SU-DHL-6 (cell line): ENCODE measurements at regions not wholly inside any gene's neighbourhood (a gene's known extent, or its start where the extent isn't known, plus 50 kb on each side); places are given as distances from the start of the nearest gene placed in this dataset.

Experiments
- H2AFZ ChIP-seq: fragments of 200-600 bp; sonication (generic); 2 replicates; pipeline ENCODE4 v1.6.1; 2014; ENCODE audit warnings: low read depth, mild to moderate bottlenecking, moderate library complexity, mixed read lengths, antibody characterized with exemption, low read length; ENCODE audit not compliant: severe bottlenecking
- H3F3A ChIP-seq: fragments of 200-600 bp; shearing (Covaris generic); 2 replicates; pipeline ENCODE4 v1.6.0; 2016; ENCODE audit warnings: antibody characterized with exemption, mild to moderate bottlenecking; ENCODE audit not compliant: insufficient read depth
- H3K27ac ChIP-seq: fragments of 200-600 bp; sonication (generic); 2 replicates; pipeline ENCODE4 v1.5.1; 2016; ENCODE audit warnings: low read depth, mild to moderate bottlenecking, low read length, moderate library complexity, mixed read lengths
- H3K27me3 ChIP-seq: fragments of 200-600 bp; sonication (generic), shearing (Covaris generic); 2 replicates; pipeline ENCODE4 v1.6.0; 2014; ENCODE audit warnings: mild to moderate bottlenecking, low read length
- H3K36me3 ChIP-seq: fragments of 200-600 bp; sonication (generic); 2 replicates; pipeline ENCODE4 v1.6.1; 2014; ENCODE audit warnings: mild to moderate bottlenecking, low read length, mixed read lengths
- H3K4me2 ChIP-seq: fragments of 300-600, 200-600 bp; shearing (Covaris generic), sonication (generic); 2 replicates; pipeline ENCODE4 v1.6.0; 2014; ENCODE audit warnings: low read length, low read depth, mild to moderate bottlenecking; ENCODE audit not compliant: poor library complexity, severe bottlenecking
- H3K4me3 ChIP-seq: fragments of 200-600 bp; sonication (generic); 2 replicates; pipeline ENCODE4 v1.5.1; 2014; ENCODE audit warnings: antibody characterized with exemption, low read length, mild to moderate bottlenecking, mixed read lengths; ENCODE audit not compliant: insufficient read depth, poor library complexity, severe bottlenecking
- H3K79me2 ChIP-seq: fragments of 200-600 bp; sonication (generic); 2 replicates; pipeline ENCODE4 v1.6.1; 2014; ENCODE audit warnings: mild to moderate bottlenecking, low read length, moderate library complexity; ENCODE audit not compliant: insufficient read depth
- H3K9ac ChIP-seq: fragments of 200-600 bp; sonication (generic); 2 replicates; pipeline ENCODE4 v1.7.0; 2014; ENCODE audit warnings: mild to moderate bottlenecking, low read length
- H3K9me2 ChIP-seq: fragments of 200-600 bp; sonication (generic); replicated peaks from 2 replicates; pipeline ENCODE4 v1.6.1; 2014; ENCODE audit warnings: low read length; ENCODE audit not compliant: insufficient read depth
- H3K9me3 ChIP-seq: fragments of 200-600 bp; sonication (generic); 2 replicates; pipeline ENCODE4 v1.6.1; 2014; ENCODE audit warnings: low read length, mixed read lengths; ENCODE audit not compliant: insufficient read depth
- H4K20me1 ChIP-seq: fragments of 200-600 bp; sonication (generic); 2 replicates; pipeline ENCODE4 v1.6.1; 2014; ENCODE audit warnings: low read depth, mild to moderate bottlenecking, antibody characterized with exemption, low read length, moderate library complexity, mixed read lengths
- EZH2phosphoT487 ChIP-seq: fragments of 200-600 bp; sonication (generic), shearing (Covaris generic); conservative IDR thresholded peaks from 2 replicates; pipeline ENCODE4 v1.6.1; 2018; ENCODE audit warnings: mild to moderate bottlenecking, antibody characterized with exemption, low read length, moderate library complexity, mixed read lengths
- TF ChIP-seq, protein P1 (sequence below): fragments of 200-600 bp; sonication (generic); IDR thresholded peaks from one replicate; pipeline ENCODE4 v1.5.1; 2017; ENCODE audit warnings: antibody characterized with exemption, mild to moderate bottlenecking, low read length, moderate library complexity; ENCODE audit not compliant: insufficient read depth, poor library complexity, severe bottlenecking

- no peak overlapping the region for H2AFZ ChIP-seq
- H3K9me3 ChIP-seq = no peaks in the 10 kb centered on the region
- TF ChIP-seq, protein P1, sequence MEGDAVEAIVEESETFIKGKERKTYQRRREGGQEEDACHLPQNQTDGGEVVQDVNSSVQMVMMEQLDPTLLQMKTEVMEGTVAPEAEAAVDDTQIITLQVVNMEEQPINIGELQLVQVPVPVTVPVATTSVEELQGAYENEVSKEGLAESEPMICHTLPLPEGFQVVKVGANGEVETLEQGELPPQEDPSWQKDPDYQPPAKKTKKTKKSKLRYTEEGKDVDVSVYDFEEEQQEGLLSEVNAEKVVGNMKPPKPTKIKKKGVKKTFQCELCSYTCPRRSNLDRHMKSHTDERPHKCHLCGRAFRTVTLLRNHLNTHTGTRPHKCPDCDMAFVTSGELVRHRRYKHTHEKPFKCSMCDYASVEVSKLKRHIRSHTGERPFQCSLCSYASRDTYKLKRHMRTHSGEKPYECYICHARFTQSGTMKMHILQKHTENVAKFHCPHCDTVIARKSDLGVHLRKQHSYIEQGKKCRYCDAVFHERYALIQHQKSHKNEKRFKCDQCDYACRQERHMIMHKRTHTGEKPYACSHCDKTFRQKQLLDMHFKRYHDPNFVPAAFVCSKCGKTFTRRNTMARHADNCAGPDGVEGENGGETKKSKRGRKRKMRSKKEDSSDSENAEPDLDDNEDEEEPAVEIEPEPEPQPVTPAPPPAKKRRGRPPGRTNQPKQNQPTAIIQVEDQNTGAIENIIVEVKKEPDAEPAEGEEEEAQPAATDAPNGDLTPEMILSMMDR = no peak
- TF ChIP-seq EZH2phosphoT487 = no peak
- no peaks in the 10 kb centered on the region for H4K20me1 ChIP-seq
- H3K4me2 ChIP-seq = no peak overlapping the region
- H3K79me2 ChIP-seq = no peaks in the 10 kb centered on the region
- H3K27me3 ChIP-seq = no peaks in the 10 kb centered on the region
- no peaks in the 10 kb centered on the region for H3K9me2 ChIP-seq
- H3F3A ChIP-seq = no peaks in the 10 kb centered on the region
- H3K4me3 ChIP-seq = no peak overlapping the region
- no peaks in the 10 kb centered on the region for H3K36me3 ChIP-seq
- no peak overlapping the region for H3K9ac ChIP-seq
- H3K27ac ChIP-seq = no peak overlapping the region
Observed at GRCh38 chrX:125193921-125194320, 125.8 kb upstream of the TEX13C start.

- H3K79me2 ChIP-seq = no peaks in the 10 kb centered on the region
- H3K9me2 ChIP-seq = no peaks in the 10 kb centered on the region
- H2AFZ ChIP-seq = no peak overlapping the region
- H3K36me3 ChIP-seq = no peaks in the 10 kb centered on the region
- no peaks in the 10 kb centered on the region for H3F3A ChIP-seq
- no peak overlapping the region for H3K9ac ChIP-seq
- no peak overlapping the region for H3K4me2 ChIP-seq
- no peak for TF ChIP-seq EZH2phosphoT487
- TF ChIP-seq, protein P1 = no peak
- no peaks in the 10 kb centered on the region for H3K27me3 ChIP-seq
- H3K4me3 ChIP-seq = no peak overlapping the region
- no peaks in the 10 kb centered on the region for H4K20me1 ChIP-seq
- H3K9me3 ChIP-seq = no peaks in the 10 kb centered on the region
- no peak overlapping the region for H3K27ac ChIP-seq
Observed at GRCh38 chrX:125198546-125198945, 121.1 kb upstream of the TEX13C start.

DNA sequence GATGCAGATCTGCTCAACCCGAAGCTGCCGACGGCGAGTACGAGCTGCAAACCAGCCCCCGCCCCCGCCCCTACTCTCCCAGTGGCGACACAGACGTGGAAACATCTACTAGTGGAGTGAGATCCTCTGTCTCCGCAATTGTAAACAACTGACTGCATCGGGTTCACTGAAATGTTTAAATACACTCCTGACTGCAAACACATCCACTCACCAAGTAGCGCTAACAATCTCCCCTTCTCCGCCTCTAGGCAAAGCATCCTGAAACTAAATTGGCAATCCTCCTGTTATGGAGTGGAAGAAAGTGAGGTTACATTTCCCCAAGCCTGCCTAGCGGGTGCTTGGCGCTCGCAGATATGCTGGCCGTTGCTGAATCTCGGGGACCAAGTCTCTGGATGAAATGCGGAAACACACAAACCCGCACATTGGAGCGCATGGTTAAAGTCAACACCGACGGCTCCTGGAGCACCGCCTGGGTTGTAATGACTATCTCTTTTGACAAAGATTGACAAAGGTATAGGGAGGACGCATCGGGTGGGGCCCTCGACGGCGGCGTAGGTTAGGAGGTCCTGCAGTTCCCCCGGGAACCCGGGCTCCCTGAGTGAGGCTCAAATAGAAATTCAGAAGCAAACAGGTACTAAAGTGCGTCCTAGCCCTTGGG, 117.0 kb upstream of the TEX13C start:
- Histone ChIP-seq H3K36me3 (no peaks in the 10 kb centered on the region), H3K9me2 (no peaks in the 10 kb centered on the region), H4K20me1 (no peaks in the 10 kb centered on the region), H3K4me2 (no peak overlapping the region), H2AFZ (no peak overlapping the region), H3F3A (no peaks in the 10 kb centered on the region), H3K4me3 (no peak overlapping the region), H3K9me3 (no peaks in the 10 kb centered on the region), H3K27me3 (no peaks in the 10 kb centered on the region), H3K9ac (no peak overlapping the region), H3K79me2 (no peaks in the 10 kb centered on the region), H3K27ac (no peak overlapping the region)
- TF ChIP-seq, protein P1 = no peak
- TF ChIP-seq EZH2phosphoT487 = no peak
